MM.1S (cell line): ENCODE measurements at regions not wholly inside any gene's neighbourhood (a gene's known extent, or its start where the extent isn't known, plus 50 kb on each side); places are given as distances from the start of the nearest gene placed in this dataset.

Source experiments
- CTCF ChIP-seq: fragments of 300-600 bp; sonication (generic); IDR thresholded peaks from 2 replicates; pipeline ENCODE4 v1.5.1; 2016; ENCODE audit warnings: antibody characterized with exemption, low read length, mixed read lengths
- EZH2 ChIP-seq: fragments of 300-600 bp; sonication (generic); optimal IDR thresholded peaks from 2 replicates; pipeline ENCODE3; 2017; ENCODE audit warnings: low read depth, mild to moderate bottlenecking, antibody characterized with exemption, low read length, mixed read lengths
- EZH2phosphoT487 ChIP-seq: fragments of 300-600 bp; sonication (generic); IDR thresholded peaks from 2 replicates; pipeline ENCODE4 v1.6.1; 2018; ENCODE audit warnings: antibody characterized with exemption, low read length

GRCh38 chr4:84441758-84442377 lies 57.2 kb downstream of the NKX6-1 start:
- TF ChIP-seq CTCF, result no peak
- no peak for TF ChIP-seq EZH2
- TF ChIP-seq EZH2phosphoT487, result no peak
